Glutamatergic neuron (in vitro differentiated cells): ENCODE measurements at regions not wholly inside any gene's neighbourhood (a gene's known extent, or its start where the extent isn't known, plus 50 kb on each side); places are given as distances from the start of the nearest gene placed in this dataset.

ENCODE experiments used
- DNase-seq: peaks from one replicate; pipeline ENCODE4 v3.0.0; 2022
- H3K27ac Mint-ChIP-seq: one replicate; pipeline ENCODE4 v1.8.0; 2020; ENCODE audit warnings: mild to moderate bottlenecking, mixed read lengths, inconsistent platforms; ENCODE audit not compliant: unreplicated experiment
- H3K27me3 Mint-ChIP-seq: one replicate; pipeline ENCODE4 v1.8.0; 2020; ENCODE audit warnings: mild to moderate bottlenecking, moderate library complexity, mixed read lengths, inconsistent platforms; ENCODE audit not compliant: unreplicated experiment
- H3K36me3 Mint-ChIP-seq: one replicate; pipeline ENCODE4 v1.8.0; 2020; ENCODE audit warnings: mild to moderate bottlenecking, mixed read lengths, inconsistent platforms; ENCODE audit not compliant: unreplicated experiment
- H3K4me1 Mint-ChIP-seq: one replicate; pipeline ENCODE4 v1.8.0; 2020; ENCODE audit warnings: mild to moderate bottlenecking, low read depth, mixed read lengths, inconsistent platforms; ENCODE audit not compliant: unreplicated experiment
- H3K4me3 Mint-ChIP-seq: one replicate; pipeline ENCODE4 v1.8.0; 2020; ENCODE audit warnings: mild to moderate bottlenecking, mixed read lengths, inconsistent platforms; ENCODE audit not compliant: unreplicated experiment
- H3K9me3 Mint-ChIP-seq: one replicate; pipeline ENCODE4 v1.8.0; 2020; ENCODE audit warnings: mild to moderate bottlenecking, moderate library complexity, mixed read lengths, inconsistent platforms; ENCODE audit not compliant: unreplicated experiment
- CTCF ChIP-seq: fragments of 200-600 bp; sonication (generic); IDR thresholded peaks from one replicate; pipeline ENCODE4 v1.5.0; 2021; ENCODE audit not compliant: partially characterized antibody, unreplicated experiment

GRCh38 chr13:68929075-68929745, 1178.4 kb upstream of the ATXN8OS start:
- no peaks in the 10 kb centered on the region for H3K36me3 Mint-ChIP-seq
- no peaks in the 10 kb centered on the region for H3K9me3 Mint-ChIP-seq
- H3K27ac Mint-ChIP-seq: no peak overlapping the region
- DNase-seq: no peak
- H3K4me3 Mint-ChIP-seq: no peak overlapping the region
- H3K4me1 Mint-ChIP-seq: no peaks in the 10 kb centered on the region
- TF ChIP-seq CTCF: no peak
- no peaks in the 10 kb centered on the region for H3K27me3 Mint-ChIP-seq

GRCh38 chr13:68927387-68928026, 1180.1 kb upstream of the ATXN8OS start:
- H3K27me3 Mint-ChIP-seq: no peaks in the 10 kb centered on the region
- no peak overlapping the region for H3K4me3 Mint-ChIP-seq
- TF ChIP-seq CTCF: peak; percentile 42
- H3K27ac Mint-ChIP-seq: no peak overlapping the region
- peak; percentile 43 for DNase-seq
- peaks cover 3% of the 10 kb centered on the region for H3K9me3 Mint-ChIP-seq
- H3K36me3 Mint-ChIP-seq: no peaks in the 10 kb centered on the region
- H3K4me1 Mint-ChIP-seq: no peaks in the 10 kb centered on the region

GRCh38 chr13:68923995-68924394, 1183.6 kb upstream of the ATXN8OS start:
- Mint-ChIP-seq H3K27me3 (no peaks in the 10 kb centered on the region), H3K4me3 (no peak overlapping the region), H3K9me3 (peaks cover 3% of the 10 kb centered on the region), H3K4me1 (no peaks in the 10 kb centered on the region), H3K27ac (no peak overlapping the region), H3K36me3 (no peaks in the 10 kb centered on the region)
- DNase-seq: no peak
- no peak for TF ChIP-seq CTCF

GRCh38 chr13:68908879-68909278, 1198.7 kb upstream of the ATXN8OS start:
- H3K4me3 Mint-ChIP-seq: no peak overlapping the region
- no peak overlapping the region for H3K27ac Mint-ChIP-seq
- no peak for DNase-seq
- peaks cover 9% of the 10 kb centered on the region for H3K9me3 Mint-ChIP-seq
- peaks cover 15% of the 10 kb centered on the region for H3K36me3 Mint-ChIP-seq
- H3K27me3 Mint-ChIP-seq: peaks cover 5% of the 10 kb centered on the region
- peaks cover 6% of the 10 kb centered on the region for H3K4me1 Mint-ChIP-seq
- no peak for TF ChIP-seq CTCF

- DNase-seq: no peak
- Mint-ChIP-seq H3K4me1 (peaks cover 9% of the 10 kb centered on the region), H3K4me3 (no peak overlapping the region), H3K27me3 (peaks cover 5% of the 10 kb centered on the region), H3K27ac (no peak overlapping the region), H3K9me3 (peaks cover 8% of the 10 kb centered on the region), H3K36me3 (peaks cover 15% of the 10 kb centered on the region)
- no peak for TF ChIP-seq CTCF
Measured at GRCh38 chr13:68905186-68905585, 1202.4 kb upstream of the ATXN8OS start.
